Activated CD8-positive, alpha-beta memory T cell treated with anti-CD3 and anti-CD28 coated beads, Interleukin-2, amount 10 ng/mL, durations not matched to agents 7 days and 5 days (primary cell): ENCODE measurements at regions not wholly inside any gene's neighbourhood (a gene's known extent, or its start where the extent isn't known, plus 50 kb on each side); places are given as distances from the start of the nearest gene placed in this dataset.

Experiments
- ATAC-seq: fragments of 150-1000 bp; cut with Tn5 transposase; one replicate; pipeline ENCODE4 v1.10.0; 2021; ENCODE audit warnings: moderate library complexity
- CTCF ChIA-PET: fragments of 350-600 bp; sonication (Branson Sonifier 250); formaldehyde crosslinking; loops from one replicate; lab custom pipeline; 2021; ENCODE audit warnings: antibody characterized with exemption; lab: Charles Lee
- DNase-seq: peaks from one replicate; pipeline ENCODE4 v3.0.0-alpha.2; 2020
- H3K27ac Mint-ChIP-seq: one replicate; pipeline ENCODE4 v1.8.0; 2021; ENCODE audit warnings: mild to moderate bottlenecking, mixed read lengths
- H3K27me3 Mint-ChIP-seq: one replicate; pipeline ENCODE4 v1.8.0; 2021; ENCODE audit warnings: mixed read lengths
- H3K36me3 Mint-ChIP-seq: one replicate; pipeline ENCODE4 v1.8.0; 2021; ENCODE audit warnings: mild to moderate bottlenecking, mixed read lengths
- H3K4me1 Mint-ChIP-seq: one replicate; pipeline ENCODE4 v1.8.0; 2021; ENCODE audit warnings: mixed read lengths
- H3K4me3 Mint-ChIP-seq: one replicate; pipeline ENCODE4 v1.8.0; 2021; ENCODE audit warnings: mild to moderate bottlenecking, moderate library complexity, mixed read lengths
- H3K9me3 Mint-ChIP-seq: one replicate; pipeline ENCODE4 v1.8.0; 2022; ENCODE audit warnings: low read depth, mixed read lengths

- Mint-ChIP-seq H3K9me3 (no peaks in the 10 kb centered on the region), H3K27ac (no peak overlapping the region), H3K4me3 (no peak overlapping the region), H3K27me3 (peaks cover 45% of the 10 kb centered on the region), H3K4me1 (peaks cover 16% of the 10 kb centered on the region), H3K36me3 (no peaks in the 10 kb centered on the region)
- CTCF ChIA-PET, result interaction anchor here (3.3 kb wide), 1 partner anchor 11 kb away, joined by 16 read pairs; no protein-coding TSS in a partner anchor
- ATAC-seq (no peak), DNase-seq (no peak)
These were observed 66.3 kb upstream of the TRIM2 start for GRCh38 chr4:153137677-153138630.

- H3K27me3 Mint-ChIP-seq, result peaks cover 48% of the 10 kb centered on the region
- peaks cover 14% of the 10 kb centered on the region for H3K4me1 Mint-ChIP-seq
- H3K9me3 Mint-ChIP-seq, result no peaks in the 10 kb centered on the region
- no peak for DNase-seq
- no peak for ATAC-seq
- H3K36me3 Mint-ChIP-seq, result no peaks in the 10 kb centered on the region
- no peak overlapping the region for H3K4me3 Mint-ChIP-seq
- CTCF ChIA-PET, result interaction anchor here (3.3 kb wide), 1 partner anchor 11 kb away, joined by 16 read pairs; no protein-coding TSS in a partner anchor
- H3K27ac Mint-ChIP-seq, result no peak overlapping the region
These were observed 65.5 kb upstream of the TRIM2 start for GRCh38 chr4:153138736-153139135.

GRCh38 chr4:153140294-153140693 is 63.9 kb upstream of the TRIM2 start:
- CTCF ChIA-PET, result interaction anchor here (1.0 to 1.5 kb wide), 3 partner anchors 12 to 503 kb away, joined by 3 to 4 read pairs (median 3); no protein-coding TSS in a partner anchor
- Mint-ChIP-seq H3K9me3 (no peaks in the 10 kb centered on the region), H3K27me3 (peaks cover 47% of the 10 kb centered on the region), H3K4me1 (peaks cover under 1% of the 10 kb centered on the region), H3K36me3 (no peaks in the 10 kb centered on the region), H3K4me3 (no peak overlapping the region), H3K27ac (no peak overlapping the region)
- DNase-seq, result no peak
- no peak for ATAC-seq

- no peaks in the 10 kb centered on the region for H3K4me1 Mint-ChIP-seq
- no peak overlapping the region for H3K27ac Mint-ChIP-seq
- CTCF ChIA-PET, result interaction anchor here (1.5 to 2.8 kb wide), 2 partner anchors 12 to 502 kb away, joined by 4 to 11 read pairs; no protein-coding TSS in a partner anchor
- ATAC-seq (no peak), DNase-seq (no peak)
- H3K36me3 Mint-ChIP-seq, result no peaks in the 10 kb centered on the region
- H3K4me3 Mint-ChIP-seq, result no peak overlapping the region
- peaks cover 44% of the 10 kb centered on the region for H3K27me3 Mint-ChIP-seq
- H3K9me3 Mint-ChIP-seq, result no peaks in the 10 kb centered on the region
These were observed 63.0 kb upstream of the TRIM2 start for GRCh38 chr4:153141238-153141637.

- H3K4me1 Mint-ChIP-seq, result no peaks in the 10 kb centered on the region
- peak; percentile 39 for ATAC-seq
- peak; percentile 59 for DNase-seq
- no peaks in the 10 kb centered on the region for H3K36me3 Mint-ChIP-seq
- H3K4me3 Mint-ChIP-seq, result no peak overlapping the region
- H3K27me3 Mint-ChIP-seq, result peaks cover 41% of the 10 kb centered on the region
- H3K27ac Mint-ChIP-seq, result no peak overlapping the region
- CTCF ChIA-PET, result interaction anchor here (0.6 to 2.8 kb wide), 14 partner anchors 8 to 506 kb away, joined by 3 to 11 read pairs (median 4); no protein-coding TSS in a partner anchor
- no peaks in the 10 kb centered on the region for H3K9me3 Mint-ChIP-seq
These were observed 61.4 kb upstream of the TRIM2 start for GRCh38 chr4:153142700-153143438.

- no peak for DNase-seq
- Mint-ChIP-seq H3K27me3 (peaks cover 46% of the 10 kb centered on the region), H3K4me3 (no peak overlapping the region), H3K36me3 (no peaks in the 10 kb centered on the region), H3K27ac (no peak overlapping the region), H3K9me3 (no peaks in the 10 kb centered on the region), H3K4me1 (no peaks in the 10 kb centered on the region)
- ATAC-seq, result no peak
- CTCF ChIA-PET, result interaction anchor here (0.9 to 2.8 kb wide), 12 partner anchors 9 to 500 kb away, joined by 3 to 11 read pairs (median 4); no protein-coding TSS in a partner anchor
These were observed 60.5 kb upstream of the TRIM2 start for GRCh38 chr4:153143527-153144348.

- Mint-ChIP-seq H3K27me3 (peaks cover 57% of the 10 kb centered on the region), H3K4me3 (no peak overlapping the region), H3K4me1 (no peaks in the 10 kb centered on the region), H3K36me3 (no peaks in the 10 kb centered on the region), H3K9me3 (no peaks in the 10 kb centered on the region), H3K27ac (no peak overlapping the region)
- no peak for DNase-seq
- CTCF ChIA-PET, result no interaction called here
- no peak for ATAC-seq
These were observed 58.2 kb upstream of the TRIM2 start for GRCh38 chr4:153146031-153146430.

- ATAC-seq (no peak), DNase-seq (no peak)
- Mint-ChIP-seq H3K4me3 (no peak overlapping the region), H3K9me3 (no peaks in the 10 kb centered on the region), H3K4me1 (no peaks in the 10 kb centered on the region), H3K27ac (no peak overlapping the region), H3K36me3 (no peaks in the 10 kb centered on the region), H3K27me3 (peaks cover 65% of the 10 kb centered on the region)
- CTCF ChIA-PET, result interaction anchor here (0.8 to 1.2 kb wide), 3 partner anchors 9 to 63 kb away, joined by 3 to 5 read pairs (median 3); no protein-coding TSS in a partner anchor
These were observed 57.3 kb upstream of the TRIM2 start for GRCh38 chr4:153146961-153147360.

GRCh38 chr4:153148791-153149190 is 55.5 kb upstream of the TRIM2 start:
- Mint-ChIP-seq H3K4me3 (no peak overlapping the region), H3K27me3 (peaks cover 68% of the 10 kb centered on the region), H3K27ac (no peak overlapping the region), H3K36me3 (no peaks in the 10 kb centered on the region), H3K9me3 (no peaks in the 10 kb centered on the region), H3K4me1 (peaks cover 12% of the 10 kb centered on the region)
- no peak for DNase-seq
- ATAC-seq, result no peak
- CTCF ChIA-PET, result no interaction called here

GRCh38 chr4:153151535-153152455 is 52.4 kb upstream of the TRIM2 start:
- CTCF ChIA-PET, result interaction anchor here (1.0 to 2.1 kb wide), 2 partner anchors 9 to 10 kb away, joined by 3 to 11 read pairs; no protein-coding TSS in a partner anchor
- H3K9me3 Mint-ChIP-seq, result no peaks in the 10 kb centered on the region
- peaks cover 85% of the 10 kb centered on the region for H3K27me3 Mint-ChIP-seq
- ATAC-seq, result no peak
- DNase-seq, result no peak
- H3K36me3 Mint-ChIP-seq, result no peaks in the 10 kb centered on the region
- no peak overlapping the region for H3K4me3 Mint-ChIP-seq
- H3K27ac Mint-ChIP-seq, result no peak overlapping the region
- peaks cover 24% of the 10 kb centered on the region for H3K4me1 Mint-ChIP-seq

GRCh38 chr4:153152501-153153338 is 51.5 kb upstream of the TRIM2 start:
- Mint-ChIP-seq H3K9me3 (no peaks in the 10 kb centered on the region), H3K27me3 (peaks cover 86% of the 10 kb centered on the region), H3K27ac (no peak overlapping the region), H3K4me1 (peaks cover 24% of the 10 kb centered on the region), H3K36me3 (no peaks in the 10 kb centered on the region), H3K4me3 (peak overlapping the region; percentile 69)
- ATAC-seq (peak; percentile 52), DNase-seq (peak; percentile 56)
- CTCF ChIA-PET, result interaction anchor here (2.1 kb wide), 1 partner anchor 11 kb away, joined by 11 read pairs; no protein-coding TSS in a partner anchor
